ENCODE measurements at regions not wholly inside any gene's neighbourhood (a gene's known extent, or its start where the extent isn't known, plus 50 kb on each side); places are given as distances from the start of the nearest gene placed in this dataset.
"Not testable (repeated sequence)": the region's sequence is repeated elsewhere in the genome, so short reads cannot be mapped to it uniquely, and the experiment has no call there.

DNA sequence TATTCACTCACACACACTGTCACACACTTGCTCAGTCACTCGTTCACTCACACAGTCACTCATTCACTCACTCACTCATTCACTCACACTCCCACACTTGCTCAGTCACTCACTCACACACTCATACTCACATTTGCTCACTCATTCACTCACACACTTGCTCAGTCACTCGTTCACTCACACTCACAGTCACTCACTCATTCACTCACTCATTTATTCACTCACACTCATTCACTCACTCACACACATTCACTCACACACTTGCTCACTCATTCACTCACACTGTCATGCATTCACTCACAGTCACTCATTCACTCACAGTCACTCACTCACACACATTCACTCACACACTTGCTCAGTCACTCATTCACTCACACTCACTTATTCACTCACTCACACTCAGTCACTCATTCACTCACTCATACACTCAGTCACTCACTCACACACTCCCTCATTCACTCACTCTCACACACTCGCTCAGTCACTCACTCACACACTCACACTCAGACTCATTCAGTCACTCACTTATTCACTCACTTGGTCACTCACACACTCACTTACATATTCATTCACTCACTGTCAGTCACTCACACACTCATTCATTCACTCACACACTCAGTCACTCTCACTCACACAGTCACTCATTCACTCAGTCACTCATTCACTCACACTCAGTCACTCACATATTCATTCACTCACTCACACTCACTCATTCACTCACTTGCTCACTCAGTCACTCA is 167.0 kb upstream of the C1orf174 start:
- TF ChIP-seq POLR2AphosphoS5 (IDR thresholded peaks at IDR 0.05; ENCODE audit: borderline replicate concordance, low read depth, low read length): no peak
- Histone ChIP-seq H3K4me3 (no peak overlapping the region), H3K36me3 (ENCODE audit: insufficient read depth, low read length) (no peaks in the 10 kb centered on the region), H3K27ac (no peak overlapping the region), H3K9ac (ENCODE audit: insufficient read length) (no peak overlapping the region), H3K9me3 (ENCODE audit: low read depth, low read length) (no peaks in the 10 kb centered on the region)
- DNase-seq (ENCODE audit: low read depth, low spot score): no peak

DNA sequence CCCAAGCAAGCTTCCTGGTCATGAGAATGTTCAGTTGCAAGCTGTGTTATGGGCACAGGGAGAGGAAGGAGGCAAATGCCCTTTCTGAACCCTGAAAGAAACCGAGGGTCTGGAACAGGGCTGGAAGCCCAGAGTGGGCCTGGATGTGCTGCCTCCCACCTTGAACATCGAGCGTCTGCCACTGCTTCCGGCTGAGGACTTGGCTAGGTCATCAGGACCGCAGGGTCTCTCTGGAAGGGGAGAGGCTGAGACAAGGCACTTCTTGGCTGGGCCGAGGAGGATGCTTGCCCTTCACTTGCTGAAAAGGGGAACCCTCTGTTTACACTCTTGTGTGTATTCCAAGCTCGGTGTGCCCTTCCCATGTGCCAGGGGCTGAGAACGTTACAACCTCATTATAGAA is 168.0 kb upstream of the C1orf174 start:
- Histone ChIP-seq H3K9ac (ENCODE audit: insufficient read length) (no peak overlapping the region), H3K36me3 (ENCODE audit: insufficient read depth, low read length) (no peaks in the 10 kb centered on the region), H3K9me3 (ENCODE audit: low read depth, low read length) (no peaks in the 10 kb centered on the region), H3K4me3 (no peak overlapping the region), H3K27ac (no peak overlapping the region)
- TF ChIP-seq POLR2AphosphoS5 (IDR thresholded peaks at IDR 0.05; ENCODE audit: borderline replicate concordance, low read depth, low read length) (no peak), FOXP2 (optimal IDR thresholded peaks at IDR 0.05; ENCODE audit: control extremely low read depth, extremely low read length, insufficient read depth) (no peak), EZH2 (IDR thresholded peaks at IDR 0.05) (no peak)
- DNase-seq (ENCODE audit: low read depth, low spot score): no peak

DNA sequence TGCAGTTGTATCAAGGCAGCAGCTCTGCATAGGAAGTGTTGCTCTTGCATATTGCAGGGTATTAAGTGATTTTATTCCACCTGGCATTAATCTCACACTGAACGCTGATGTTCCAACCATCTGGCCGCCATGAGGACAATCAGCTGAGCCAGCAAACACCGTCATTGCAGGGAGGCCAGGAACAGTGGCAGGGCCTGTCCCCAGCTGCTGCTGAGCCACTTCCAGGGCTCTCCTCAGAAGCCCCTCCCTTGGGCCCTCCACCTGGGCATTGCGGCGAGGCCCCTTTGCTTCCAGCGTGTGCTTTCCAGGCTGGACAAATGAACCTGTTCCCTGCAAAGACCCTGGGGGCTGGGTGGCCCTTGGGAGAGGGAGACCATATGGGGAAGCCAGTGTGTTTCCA is 171.6 kb upstream of the C1orf174 start:
- H3K4me3 ChIP-seq: no peak overlapping the region
- no peaks in the 10 kb centered on the region for H3K36me3 ChIP-seq (ENCODE audit: insufficient read depth, low read length)
- H3K27ac ChIP-seq: no peak overlapping the region
- DNase-seq (ENCODE audit: low read depth, low spot score): no peak
- H3K9ac ChIP-seq (ENCODE audit: insufficient read length): no peak overlapping the region
- TF ChIP-seq EZH2 (IDR thresholded peaks at IDR 0.05) (no peak), POLR2AphosphoS5 (IDR thresholded peaks at IDR 0.05; ENCODE audit: borderline replicate concordance, low read depth, low read length) (no peak), FOXP2 (optimal IDR thresholded peaks at IDR 0.05; ENCODE audit: control extremely low read depth, extremely low read length, insufficient read depth) (no peak)
- no peaks in the 10 kb centered on the region for H3K9me3 ChIP-seq (ENCODE audit: low read depth, low read length)

DNA sequence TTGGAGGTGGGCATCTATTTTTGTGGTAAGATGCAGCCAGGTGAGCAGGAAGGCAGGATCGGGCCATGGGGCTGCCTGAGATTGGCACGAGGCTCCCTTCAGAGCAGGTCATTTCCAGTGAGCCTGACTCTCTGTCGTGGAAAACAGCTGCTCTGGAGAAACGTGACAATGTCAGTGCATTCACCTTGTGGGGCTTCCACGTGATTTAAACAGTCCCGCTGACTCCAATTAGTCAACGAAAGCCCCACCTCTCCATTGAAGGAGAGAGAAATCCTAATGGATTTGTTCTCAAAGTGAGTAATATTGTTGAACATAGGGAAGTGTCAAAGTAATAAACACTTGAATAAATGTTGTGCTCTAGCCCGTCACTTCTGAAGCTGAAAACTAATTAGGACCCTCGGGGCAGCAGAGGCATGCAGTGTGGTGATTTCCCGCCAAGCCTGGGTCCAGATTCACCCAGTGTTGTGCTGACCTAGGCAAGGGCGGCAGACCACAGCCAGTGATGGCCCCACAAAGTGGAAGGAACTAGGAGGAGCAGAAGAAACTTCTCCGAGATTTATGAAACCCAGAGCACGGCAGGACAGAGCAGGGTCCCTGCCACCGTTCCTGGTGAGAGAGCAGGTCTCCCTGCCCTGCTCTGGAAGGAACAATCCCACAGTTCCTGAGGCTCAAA is 172.5 kb upstream of the C1orf174 start:
- H3K4me3 ChIP-seq: no peak overlapping the region
- no peaks in the 10 kb centered on the region for H3K36me3 ChIP-seq (ENCODE audit: insufficient read depth, low read length)
- TF ChIP-seq POLR2AphosphoS5 (IDR thresholded peaks at IDR 0.05; ENCODE audit: borderline replicate concordance, low read depth, low read length) (no peak), EZH2 (IDR thresholded peaks at IDR 0.05) (no peak), FOXP2 (optimal IDR thresholded peaks at IDR 0.05; ENCODE audit: control extremely low read depth, extremely low read length, insufficient read depth) (no peak)
- DNase-seq (ENCODE audit: low read depth, low spot score): no peak
- no peaks in the 10 kb centered on the region for H3K9me3 ChIP-seq (ENCODE audit: low read depth, low read length)
- no peak overlapping the region for H3K27ac ChIP-seq
- no peak overlapping the region for H3K9ac ChIP-seq (ENCODE audit: insufficient read length)

DNA sequence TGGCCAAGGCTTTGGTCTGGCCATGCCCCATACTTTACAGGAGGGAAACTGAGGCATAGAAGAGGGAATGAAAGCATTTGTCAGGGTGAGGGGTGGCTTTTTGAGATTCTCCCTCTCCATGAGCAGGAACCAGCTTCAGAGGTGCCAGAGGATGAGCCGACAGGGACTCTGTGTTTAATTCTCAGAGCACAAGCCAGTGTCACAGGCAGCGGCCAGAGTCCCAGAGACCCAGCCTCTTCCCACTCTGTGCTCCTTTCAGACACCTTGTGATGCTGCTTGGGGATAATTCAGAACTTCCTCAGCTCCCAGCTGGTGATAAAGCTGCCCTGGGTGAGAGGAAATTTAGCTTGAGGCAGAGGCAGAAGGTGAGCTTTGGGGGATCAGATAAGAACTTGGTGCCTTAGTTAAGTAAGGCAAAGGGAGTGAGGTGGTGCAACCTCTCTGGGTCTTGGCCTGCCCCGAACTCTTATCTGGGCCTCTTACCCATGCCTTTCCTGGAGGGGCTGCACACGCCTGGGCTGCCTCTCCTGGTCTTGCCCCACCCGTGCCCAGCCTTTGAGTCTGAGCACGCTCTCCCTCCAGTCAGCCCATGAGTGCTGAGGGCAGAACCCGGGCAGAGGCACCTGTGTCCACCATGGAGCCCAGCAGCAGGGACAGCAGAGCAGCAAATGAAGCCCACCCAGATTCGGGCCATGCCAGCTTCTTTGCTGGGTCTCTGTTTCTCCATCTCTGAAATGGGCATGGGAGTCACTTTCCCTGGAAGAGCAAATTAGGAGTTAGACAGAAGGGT is 175.6 kb upstream of the C1orf174 start:
- TF ChIP-seq POLR2AphosphoS5 (IDR thresholded peaks at IDR 0.05; ENCODE audit: borderline replicate concordance, low read depth, low read length) (no peak), EZH2 (IDR thresholded peaks at IDR 0.05) (no peak), FOXP2 (optimal IDR thresholded peaks at IDR 0.05; ENCODE audit: control extremely low read depth, extremely low read length, insufficient read depth) (no peak)

DNA sequence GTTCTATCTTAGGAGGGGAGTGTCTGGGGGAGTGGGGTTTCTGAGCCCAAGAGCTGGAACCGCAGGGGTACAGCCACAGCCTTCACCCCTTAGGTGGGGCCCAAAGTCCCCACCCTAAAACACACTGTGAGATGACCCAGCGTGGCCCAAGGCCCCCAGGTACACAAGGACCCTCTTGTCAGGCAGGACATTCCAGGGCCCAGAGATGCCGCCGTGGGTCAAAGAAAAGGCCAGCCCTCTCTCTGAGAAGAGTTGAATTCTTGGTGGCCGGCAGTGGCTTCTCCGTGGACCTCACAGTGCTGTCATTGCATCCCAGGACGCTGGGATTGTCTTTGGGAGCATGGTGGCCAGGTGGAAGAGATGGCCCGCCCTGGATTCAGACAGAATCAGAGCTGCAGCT is 176.3 kb upstream of the C1orf174 start:
- TF ChIP-seq EZH2 (IDR thresholded peaks at IDR 0.05) (no peak), POLR2AphosphoS5 (IDR thresholded peaks at IDR 0.05; ENCODE audit: borderline replicate concordance, low read depth, low read length) (no peak), FOXP2 (optimal IDR thresholded peaks at IDR 0.05; ENCODE audit: control extremely low read depth, extremely low read length, insufficient read depth) (no peak)
- H3K9me3 ChIP-seq (ENCODE audit: low read depth, low read length): no peaks in the 10 kb centered on the region
- H3K36me3 ChIP-seq (ENCODE audit: insufficient read depth, low read length): no peaks in the 10 kb centered on the region
- no peak overlapping the region for H3K4me3 ChIP-seq
- H3K9ac ChIP-seq (ENCODE audit: insufficient read length): no peak overlapping the region
- H3K27ac ChIP-seq: no peak overlapping the region
- DNase-seq (ENCODE audit: low read depth, low spot score): no peak

More for the DNA sequence above, 175.6 kb upstream of the C1orf174 start:
- no peaks in the 10 kb centered on the region for H3K9me3 ChIP-seq (ENCODE audit: low read depth, low read length)
- H3K4me3 ChIP-seq: no peak overlapping the region
- no peaks in the 10 kb centered on the region for H3K36me3 ChIP-seq (ENCODE audit: insufficient read depth, low read length)
- DNase-seq (ENCODE audit: low read depth, low spot score): no peak
- no peak overlapping the region for H3K9ac ChIP-seq (ENCODE audit: insufficient read length)
- no peak overlapping the region for H3K27ac ChIP-seq

DNA sequence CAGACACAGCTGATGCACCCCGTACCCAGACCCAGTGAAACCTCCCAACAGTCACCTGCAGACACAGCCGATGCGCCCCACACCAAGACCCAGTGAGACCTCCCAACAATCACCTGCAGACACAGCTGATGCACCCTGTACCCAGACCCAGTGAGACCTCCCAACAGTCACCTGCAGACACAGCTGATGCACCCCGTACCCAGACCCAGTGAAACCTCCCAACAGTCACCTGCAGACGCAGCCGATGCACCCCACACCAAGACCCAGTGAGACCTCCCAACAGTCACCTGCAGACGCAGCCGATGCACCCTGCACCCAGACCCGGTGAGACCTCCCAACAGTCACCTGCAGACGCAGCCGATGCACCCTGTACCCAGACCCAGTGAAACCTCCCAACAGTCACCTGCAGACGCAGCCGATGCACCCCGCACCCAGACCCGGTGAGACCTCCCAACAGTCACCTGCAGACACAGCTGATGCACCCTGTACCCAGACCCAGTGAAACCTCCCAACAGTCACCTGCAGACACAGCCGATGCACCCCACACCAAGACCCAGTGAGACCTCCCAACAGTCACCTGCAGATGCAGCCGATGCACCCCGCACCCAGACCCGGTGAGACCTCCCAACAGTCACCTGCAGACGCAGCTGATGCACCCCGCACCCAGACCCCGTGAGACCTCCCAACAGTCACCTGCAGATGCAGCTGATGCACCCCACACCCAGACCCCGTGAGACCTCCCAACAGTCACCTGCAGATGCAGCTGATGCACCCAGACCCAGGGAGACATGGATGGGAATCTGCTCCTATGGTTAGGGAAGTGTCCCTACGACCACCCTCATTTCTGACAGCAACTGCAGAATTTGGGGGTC is 178.3 kb upstream of the C1orf174 start:
- not testable (repeated sequence) for H3K36me3 ChIP-seq (ENCODE audit: insufficient read depth, low read length); H3K9me3 ChIP-seq (ENCODE audit: low read depth, low read length); DNase-seq (ENCODE audit: low read depth, low spot score); H3K4me3 ChIP-seq; H3K9ac ChIP-seq (ENCODE audit: insufficient read length); H3K27ac ChIP-seq

DNA sequence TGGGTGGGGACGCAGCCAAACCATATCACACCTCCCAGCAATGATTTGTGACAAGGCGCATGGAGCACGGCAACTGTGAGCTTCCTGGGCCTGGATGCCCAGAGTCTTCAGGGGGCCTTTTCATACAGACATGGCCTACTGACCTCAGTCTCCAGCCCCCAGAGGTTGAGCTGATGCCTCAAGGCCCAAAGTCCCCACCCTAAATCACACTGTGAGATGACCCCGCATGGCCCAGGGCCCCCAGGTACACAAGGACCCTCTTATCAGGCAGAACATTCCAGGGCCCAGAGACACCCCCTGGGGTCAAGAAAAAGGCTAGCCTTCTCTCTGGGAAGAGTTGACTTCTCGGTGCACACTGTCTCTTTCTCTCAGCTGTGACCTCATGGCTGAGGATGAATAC is 179.7 kb upstream of the C1orf174 start:
- Histone ChIP-seq H3K9me3 (ENCODE audit: low read depth, low read length) (no peaks in the 10 kb centered on the region), H3K36me3 (ENCODE audit: insufficient read depth, low read length) (no peaks in the 10 kb centered on the region), H3K4me3 (no peak overlapping the region), H3K27ac (no peak overlapping the region), H3K9ac (ENCODE audit: insufficient read length) (no peak overlapping the region)
- TF ChIP-seq POLR2AphosphoS5 (IDR thresholded peaks at IDR 0.05; ENCODE audit: borderline replicate concordance, low read depth, low read length) (no peak), EZH2 (IDR thresholded peaks at IDR 0.05) (no peak), FOXP2 (optimal IDR thresholded peaks at IDR 0.05; ENCODE audit: control extremely low read depth, extremely low read length, insufficient read depth) (no peak)
- DNase-seq (ENCODE audit: low read depth, low spot score): no peak
